IMR-90 (cell line): ENCODE measurements at regions not wholly inside any gene's neighbourhood (a gene's known extent, or its start where the extent isn't known, plus 50 kb on each side); places are given as distances from the start of the nearest gene placed in this dataset.

Source experiments
- ATAC-seq: fragments of 200-7000 bp; cut with Tn5 transposase; 2 replicates; pipeline ENCODE4 v1.9.1; 2020; ENCODE audit warnings: low read depth, mild to moderate bottlenecking, moderate library complexity
- BruUV-seq: library from RNA; stranded (reverse); fragments of 400-500 nt; replicated peaks from 2 replicates; lab custom pipeline; 2021; lab: Mats Ljungman, UMichigan
- CTCF ChIA-PET: fragments of 300-600 bp; formaldehyde crosslinking; extraction: SDS; loops from one replicate; lab custom pipeline; 2021; ENCODE audit warnings: antibody characterized with exemption; lab: Yijun Ruan, JAX
- POLR2A ChIA-PET: fragments of 300-600 bp; sonication (Branson Sonifier 250); formaldehyde crosslinking; loops from one replicate; lab custom pipeline; 2022; ENCODE audit warnings: antibody characterized with exemption; ENCODE audit not compliant: unreplicated experiment; lab: Charles Lee
- DNase-seq: peaks from one replicate; pipeline ENCODE4 v3.0.0; 2013
- H2AFZ ChIP-seq: replicated peaks from 2 replicates; pipeline ENCODE3; 2013; ENCODE audit warnings: low read length, mild to moderate bottlenecking; ENCODE audit not compliant: poor library complexity
- H2AK5ac ChIP-seq: 2 replicates; pipeline ENCODE4 v1.6.1; 2013; ENCODE audit warnings: low read depth, low read length, inconsistent platforms
- H2AK9ac ChIP-seq: replicated peaks from 2 replicates; pipeline ENCODE3; 2013; ENCODE audit warnings: mild to moderate bottlenecking, low read depth, low read length, moderate library complexity; ENCODE audit not compliant: poor library complexity
- H2BK120ac ChIP-seq: 2 replicates; pipeline ENCODE4 v1.6.1; 2013; ENCODE audit warnings: low read depth, low read length, inconsistent platforms
- H2BK15ac ChIP-seq: 3 replicates; pipeline ENCODE4 v1.6.1; 2013; ENCODE audit warnings: low read depth, low read length, inconsistent platforms
- H2BK20ac ChIP-seq: 2 replicates; pipeline ENCODE4 v1.6.1; 2013; ENCODE audit warnings: low read depth, mild to moderate bottlenecking, inconsistent platforms, low read length, moderate library complexity
- H2BK5ac ChIP-seq: 2 replicates; pipeline ENCODE4 v1.6.1; 2013; ENCODE audit warnings: mild to moderate bottlenecking, low read depth, low read length, inconsistent platforms; ENCODE audit not compliant: poor library complexity, severe bottlenecking
- H3K14ac ChIP-seq: replicated peaks from 2 replicates; pipeline ENCODE4 v1.6.1; 2013; ENCODE audit warnings: low read depth, low read length, inconsistent platforms
- H3K18ac ChIP-seq: 2 replicates; pipeline ENCODE4 v1.6.1; 2013; ENCODE audit warnings: low read depth, low read length, control low read depth
- H3K23ac ChIP-seq: 2 replicates; pipeline ENCODE4 v1.6.1; 2013; ENCODE audit warnings: low read depth, low read length, inconsistent platforms
- H3K27ac ChIP-seq: 2 replicates; pipeline ENCODE4 v1.5.1; 2013; ENCODE audit warnings: mild to moderate bottlenecking, control low read depth, low read length; ENCODE audit not compliant: insufficient read depth
- H3K27me3 ChIP-seq: 2 replicates; pipeline ENCODE4 v1.6.1; 2013; ENCODE audit warnings: low read length; ENCODE audit not compliant: control insufficient read depth, insufficient read depth
- H3K36me3 ChIP-seq: 2 replicates; pipeline ENCODE4 v1.6.1; 2013; ENCODE audit warnings: low read length, mixed read lengths; ENCODE audit not compliant: control insufficient read depth, insufficient read depth
- H3K4ac ChIP-seq: 2 replicates; pipeline ENCODE4 v1.6.1; 2013; ENCODE audit warnings: low read depth, low read length, inconsistent platforms
- H3K4me1 ChIP-seq: 2 replicates; pipeline ENCODE4 v1.6.1; 2013; ENCODE audit warnings: low read length, mixed read lengths; ENCODE audit not compliant: control insufficient read depth, insufficient read depth
- H3K4me2 ChIP-seq: 2 replicates; pipeline ENCODE4 v1.6.1; 2013; ENCODE audit warnings: low read depth, mild to moderate bottlenecking, control low read depth, low read length, moderate library complexity
- H3K4me3 ChIP-seq: 2 replicates; pipeline ENCODE4 v1.5.1; 2013; ENCODE audit warnings: low read depth, mild to moderate bottlenecking, control low read depth, low read length, moderate library complexity; ENCODE audit not compliant: insufficient read depth
- H3K56ac ChIP-seq: 2 replicates; pipeline ENCODE4 v1.6.1; 2013; ENCODE audit warnings: low read length, inconsistent platforms; ENCODE audit not compliant: insufficient read depth; ENCODE audit errors: extremely low read depth
- H3K79me1 ChIP-seq, 2 experiments: 2 replicates each; pipeline ENCODE4 v1.6.1; 2013; ENCODE audit warnings: low read length in 2 of 2, inconsistent platforms in 1 of 2, low read depth in 1 of 2
- H3K9ac ChIP-seq: 2 replicates; pipeline ENCODE4 v1.6.1; 2013; ENCODE audit warnings: low read depth, low read length, control low read depth
- H3K9me1 ChIP-seq: 2 replicates; pipeline ENCODE4 v1.6.1; 2013; ENCODE audit warnings: low read length, inconsistent platforms; ENCODE audit not compliant: insufficient read depth
- H3K9me3 ChIP-seq: 2 replicates; pipeline ENCODE4 v1.6.1; 2013; ENCODE audit warnings: low read length; ENCODE audit not compliant: control insufficient read depth, insufficient read depth
- H4K20me1 ChIP-seq: 2 replicates; pipeline ENCODE4 v1.6.1; 2013; ENCODE audit warnings: low read length, inconsistent platforms; ENCODE audit not compliant: insufficient read depth
- H4K5ac ChIP-seq: 2 replicates; pipeline ENCODE4 v1.6.1; 2013; ENCODE audit warnings: mild to moderate bottlenecking, low read depth, low read length, control low read depth
- H4K8ac ChIP-seq, 2 experiments: 2 replicates each; pipeline ENCODE4 v1.6.1; 2013; ENCODE audit warnings: low read depth in 2 of 2, low read length in 2 of 2, control low read depth in 1 of 2, inconsistent platforms in 1 of 2
- H4K91ac ChIP-seq: 2 replicates; pipeline ENCODE4 v1.6.1; 2013; ENCODE audit warnings: low read depth, low read length, inconsistent platforms; ENCODE audit not compliant: insufficient read depth
- FOS ChIP-seq: fragments of 150-350 bp; IDR thresholded peaks from 2 replicates; pipeline ENCODE4 v1.6.1; 2016; ENCODE audit warnings: low read depth, low read length
- MAFK ChIP-seq: IDR thresholded peaks from 2 replicates; pipeline ENCODE4 v1.6.1; 2012; ENCODE audit warnings: low read depth, low read length, improper control_type of control experiment
- MAZ ChIP-seq: IDR thresholded peaks from 2 replicates; pipeline ENCODE4 v1.6.1; 2012; ENCODE audit warnings: low read depth, mild to moderate bottlenecking, low read length, improper control_type of control experiment, moderate library complexity, borderline replicate concordance
- SMC3 ChIP-seq: fragments of 150-350 bp; IDR thresholded peaks from 2 replicates; pipeline ENCODE4 v1.6.1; 2016; ENCODE audit warnings: low read depth, mild to moderate bottlenecking, antibody characterized with exemption, low read length, moderate library complexity
- WGBS, 2 experiments: methylation state at CpG; one replicate each; pipeline versions ENCODE4 v1.1.5 to v1.1.7; 2013; ENCODE audit warnings: missing lambda C conversion rate in 2 of 2; ENCODE audit not compliant: insufficient read length in 1 of 2; ENCODE audit errors: extremely low coverage in 2 of 2; 5-methylcytosine and 5-hydroxymethylcytosine counted together
- dilution Hi-C: fragments of 300-500 bp; cut with HindIII; formaldehyde crosslinking; loops from one replicate; pipeline ENCODE4 v1.14.3; 2018; ENCODE audit warnings: low sequenced_read_pairs; ENCODE audit not compliant: unreplicated experiment
- in situ Hi-C: fragments of 300-500 bp; cut with MboI; formaldehyde crosslinking; loops from 3 replicates; pipeline ENCODE4 v1.14.3; 2019; ENCODE audit warnings: low sequenced_read_pairs, inconsistent platforms, mixed read lengths
- intact Hi-C: fragments of 100-400 bp; cut with micrococcal nuclease; formaldehyde crosslinking; loops from 2 replicates; pipeline ENCODE4 v1.10.0; 2022
- TF ChIP-seq, protein P1 (sequence below): conservative IDR thresholded peaks from 2 replicates; pipeline ENCODE4 v1.5.1; 2012; ENCODE audit warnings: mild to moderate bottlenecking, low read depth, low read length, improper control_type of control experiment

DNA sequence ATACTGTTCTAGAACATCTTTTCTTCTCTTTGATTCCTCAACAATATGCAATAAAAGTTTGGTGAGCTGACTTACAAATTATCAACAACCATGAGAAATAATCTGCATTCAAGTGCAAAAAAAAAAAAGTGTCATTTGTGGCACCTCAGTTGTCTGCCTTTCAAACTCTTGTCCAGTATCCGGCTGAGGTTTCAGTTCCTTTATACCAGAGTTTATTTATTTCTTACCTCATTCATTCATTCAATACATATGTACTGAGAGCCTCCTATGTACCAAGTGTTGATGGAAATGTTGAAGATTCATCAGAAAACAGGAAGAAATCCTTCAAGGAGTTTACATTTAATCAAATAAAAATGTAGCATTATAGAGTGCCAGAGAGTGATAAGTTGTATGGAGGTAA lies 484.1 kb downstream of the RMST start:
- H3K9ac ChIP-seq, result no peak overlapping the region
- H2BK15ac ChIP-seq, result no peak overlapping the region
- dilution Hi-C loops (no loop called here), in situ Hi-C loops (no loop called here), intact Hi-C loops (no loop called here)
- no peaks in the 10 kb centered on the region for H3K79me1 ChIP-seq
- H2BK20ac ChIP-seq, result no peak overlapping the region
- no peak overlapping the region for H2BK5ac ChIP-seq
- no peak overlapping the region for H4K5ac ChIP-seq
- TF ChIP-seq, protein P1, sequence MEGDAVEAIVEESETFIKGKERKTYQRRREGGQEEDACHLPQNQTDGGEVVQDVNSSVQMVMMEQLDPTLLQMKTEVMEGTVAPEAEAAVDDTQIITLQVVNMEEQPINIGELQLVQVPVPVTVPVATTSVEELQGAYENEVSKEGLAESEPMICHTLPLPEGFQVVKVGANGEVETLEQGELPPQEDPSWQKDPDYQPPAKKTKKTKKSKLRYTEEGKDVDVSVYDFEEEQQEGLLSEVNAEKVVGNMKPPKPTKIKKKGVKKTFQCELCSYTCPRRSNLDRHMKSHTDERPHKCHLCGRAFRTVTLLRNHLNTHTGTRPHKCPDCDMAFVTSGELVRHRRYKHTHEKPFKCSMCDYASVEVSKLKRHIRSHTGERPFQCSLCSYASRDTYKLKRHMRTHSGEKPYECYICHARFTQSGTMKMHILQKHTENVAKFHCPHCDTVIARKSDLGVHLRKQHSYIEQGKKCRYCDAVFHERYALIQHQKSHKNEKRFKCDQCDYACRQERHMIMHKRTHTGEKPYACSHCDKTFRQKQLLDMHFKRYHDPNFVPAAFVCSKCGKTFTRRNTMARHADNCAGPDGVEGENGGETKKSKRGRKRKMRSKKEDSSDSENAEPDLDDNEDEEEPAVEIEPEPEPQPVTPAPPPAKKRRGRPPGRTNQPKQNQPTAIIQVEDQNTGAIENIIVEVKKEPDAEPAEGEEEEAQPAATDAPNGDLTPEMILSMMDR, result no peak
- TF ChIP-seq SMC3 (no peak), FOS (no peak), MAZ (no peak), MAFK (no peak)
- H4K91ac ChIP-seq, result no peak overlapping the region
- no peak overlapping the region for H2BK120ac ChIP-seq
- no peak overlapping the region for H3K4me3 ChIP-seq
- no peaks in the 10 kb centered on the region for H3K27me3 ChIP-seq
- H3K4me2 ChIP-seq, result no peak overlapping the region
- H3K36me3 ChIP-seq, result no peaks in the 10 kb centered on the region
- POLR2A ChIA-PET, result no interaction called here
- no peak overlapping the region for H3K18ac ChIP-seq
- H4K20me1 ChIP-seq, result no peaks in the 10 kb centered on the region
- ATAC-seq (no peak), DNase-seq (no peak)
- H3K27ac ChIP-seq, result no peak overlapping the region
- no peak overlapping the region for H3K23ac ChIP-seq
- no TSS peak for BruUV-seq
- H3K56ac ChIP-seq, result no peak overlapping the region
- no peaks in the 10 kb centered on the region for H3K9me1 ChIP-seq
- H3K14ac ChIP-seq, result no peak overlapping the region
- H3K4ac ChIP-seq, result no peak overlapping the region
- WGBS, 2 experiments, result no CpG with 5 or more reads among the region's 1 CpG
- no peak overlapping the region for H2AK5ac ChIP-seq
- H3K4me1 ChIP-seq, result no peaks in the 10 kb centered on the region
- H2AFZ ChIP-seq, result no peak overlapping the region
- peaks cover 10% of the 10 kb centered on the region for H3K9me3 ChIP-seq
- CTCF ChIA-PET, result no interaction called here
- no peak overlapping the region for H4K8ac ChIP-seq
- H2AK9ac ChIP-seq, result no peak overlapping the region
